Testis (tissue), 2 donors: ENCODE measurements at regions not wholly inside any gene's neighbourhood (a gene's known extent, or its start where the extent isn't known, plus 50 kb on each side); places are given as distances from the start of the nearest gene placed in this dataset.

Source experiments
- DNase-seq: peaks from one replicate; pipeline ENCODE4 v3.0.0-alpha.2; 2019
- H3K27ac ChIP-seq, 2 donors: fragments of 200-600 bp; sonication (generic); one replicate each; pipeline ENCODE4 v1.5.1; 2019
- H3K27me3 ChIP-seq: fragments of 200-600 bp; sonication (generic); one replicate; pipeline ENCODE4 v1.5.1; 2019
- H3K36me3 ChIP-seq: fragments of 200-600 bp; sonication (generic); one replicate; pipeline ENCODE4 v1.5.1; 2017; ENCODE audit warnings: low read depth; ENCODE audit errors: missing control alignments
- H3K4me1 ChIP-seq: fragments of 200-600 bp; sonication (generic); one replicate; pipeline ENCODE4 v1.5.1; 2019
- H3K4me3 ChIP-seq, 2 donors: fragments of 200-600 bp; sonication (generic); one replicate each; pipeline ENCODE4 v1.5.1; 2017 to 2019
- H3K9me3 ChIP-seq: fragments of 200-600 bp; sonication (generic); one replicate; pipeline ENCODE4 v1.5.1; 2017
- CTCF ChIP-seq, 3 experiments: fragments of 450-650 bp in 2 of 3; fragments of 200-600 bp in 1 of 3; sonication (generic) in 1 of 3; IDR thresholded peaks; one replicate each; pipeline ENCODE4 v1.5.1; 2016 to 2019; ENCODE audit warnings: antibody characterized with exemption in 3 of 3, mild to moderate bottlenecking in 2 of 3, moderate library complexity in 1 of 3
- POLR2A ChIP-seq: fragments of 450-650 bp; IDR thresholded peaks from one replicate; pipeline ENCODE4 v1.6.1; 2017; ENCODE audit warnings: antibody characterized with exemption, mild to moderate bottlenecking, moderate library complexity
- WGBS, 2 donors: methylation state at CpG; one replicate each; pipeline ENCODE4 v1.1.5; 2018; 5-methylcytosine and 5-hydroxymethylcytosine counted together
- intact Hi-C: fragments of 100-400 bp; cut with DNase I; formaldehyde crosslinking; loops from one replicate; pipeline ENCODE4 v1.15.1; 2023; ENCODE audit warnings: low total_unique reads

- 64 to 78% methylated on average over 3 of the region's 3 CpGs for WGBS, 2 donors
- H3K4me1 ChIP-seq = no peaks in the 10 kb centered on the region
- H3K9me3 ChIP-seq = no peaks in the 10 kb centered on the region
- no peak overlapping the region for H3K27ac ChIP-seq
- no peak overlapping the region for H3K4me3 ChIP-seq
- TF ChIP-seq CTCF (IDR thresholded peaks at IDR 0.05) (no peak), POLR2A (no peak)
- intact Hi-C loops = no loop called here
- no peaks in the 10 kb centered on the region for H3K36me3 ChIP-seq
- no peak for DNase-seq
- no peaks in the 10 kb centered on the region for H3K27me3 ChIP-seq
Observed at GRCh38 chr2:70024284-70024683, 62.9 kb upstream of the ASPRV1 start.

GRCh38 chr2:70019096-70019495, 57.7 kb upstream of the ASPRV1 start:
- 87 to 94% methylated on average over 2 of the region's 2 CpGs for WGBS, 2 donors
- intact Hi-C loops = no loop called here
- no peak for TF ChIP-seq POLR2A
- TF ChIP-seq CTCF (IDR thresholded peaks at IDR 0.05) = no peak
- DNase-seq = no peak
- H3K9me3 ChIP-seq = no peaks in the 10 kb centered on the region
- no peak overlapping the region for H3K27ac ChIP-seq
- no peak overlapping the region for H3K4me3 ChIP-seq
- H3K27me3 ChIP-seq = no peaks in the 10 kb centered on the region
- H3K4me1 ChIP-seq = no peaks in the 10 kb centered on the region
- H3K36me3 ChIP-seq = no peaks in the 10 kb centered on the region

- Histone ChIP-seq H3K4me3 (no peak overlapping the region), H3K36me3 (no peaks in the 10 kb centered on the region), H3K27me3 (no peaks in the 10 kb centered on the region), H3K4me1 (no peaks in the 10 kb centered on the region), H3K27ac (no peak overlapping the region), H3K9me3 (no peaks in the 10 kb centered on the region)
- DNase-seq = no peak
- TF ChIP-seq CTCF (IDR thresholded peaks at IDR 0.05) = no peak
- no peak for TF ChIP-seq POLR2A
- 87 to 97% methylated on average over 8 of the region's 8 CpGs for WGBS, 2 donors
- intact Hi-C loops = no loop called here
Observed at GRCh38 chr2:70017962-70018361, 56.5 kb upstream of the ASPRV1 start.

- Histone ChIP-seq H3K27ac (no peak overlapping the region), H3K9me3 (no peaks in the 10 kb centered on the region), H3K36me3 (no peaks in the 10 kb centered on the region), H3K27me3 (no peaks in the 10 kb centered on the region), H3K4me3 (no peak overlapping the region), H3K4me1 (no peaks in the 10 kb centered on the region)
- intact Hi-C loops = no loop called here
- TF ChIP-seq CTCF (IDR thresholded peaks at IDR 0.05) = no peak
- DNase-seq = no peak
Observed at GRCh38 chr2:70014959-70015358, 53.5 kb upstream of the ASPRV1 start.

GRCh38 chr2:70012887-70013286, 51.5 kb upstream of the ASPRV1 start:
- Histone ChIP-seq H3K27me3 (no peaks in the 10 kb centered on the region), H3K27ac (no peak overlapping the region), H3K4me1 (no peaks in the 10 kb centered on the region), H3K9me3 (no peaks in the 10 kb centered on the region), H3K4me3 (no peak overlapping the region), H3K36me3 (no peaks in the 10 kb centered on the region)
- DNase-seq = no peak
- intact Hi-C loops = no loop called here
- 72 to 78% methylated on average over 1 of the region's 1 CpG for WGBS, 2 donors
- TF ChIP-seq CTCF (IDR thresholded peaks at IDR 0.05) (no peak), POLR2A (no peak)
